Caco-2 (cell line): ENCODE measurements at regions not wholly inside any gene's neighbourhood (a gene's known extent, or its start where the extent isn't known, plus 50 kb on each side); places are given as distances from the start of the nearest gene placed in this dataset.

ENCODE experiments used
- BruUV-seq: library from RNA; stranded (reverse); fragments of 400-500 nt; replicated peaks from 2 replicates; lab custom pipeline; 2021; lab: Mats Ljungman, UMichigan
- CTCF ChIA-PET: fragments of 300-600 bp; sonication (Branson Sonifier 250); formaldehyde crosslinking; loops from one replicate; lab custom pipeline; 2022; ENCODE audit warnings: antibody characterized with exemption; lab: Charles Lee
- POLR2A ChIA-PET: fragments of 300-600 bp; sonication (Branson Sonifier 250); formaldehyde crosslinking; loops from one replicate; lab custom pipeline; 2022; ENCODE audit warnings: antibody characterized with exemption; lab: Charles Lee
- DNase-seq, 2 experiments: peaks; one replicate each; pipeline versions ENCODE4 v3.0.0 to v3.0.0-alpha.2; 2020 to 2022
- H3K27me3 ChIP-seq: replicated peaks from 2 replicates; pipeline ENCODE4 v1.6.0; 2011; ENCODE audit warnings: low read length; ENCODE audit not compliant: control insufficient read depth, insufficient read depth
- H3K36me3 ChIP-seq: 2 replicates; pipeline ENCODE4 v1.5.1; 2011; ENCODE audit warnings: low read length; ENCODE audit not compliant: control insufficient read depth, insufficient read depth
- H3K4me1 ChIP-seq: fragments of 250-450 bp; sonication (Bioruptor Pico); 2 replicates; pipeline ENCODE4 v1.5.1; 2020; ENCODE audit warnings: mild to moderate bottlenecking
- H3K4me3 ChIP-seq: 2 replicates; pipeline ENCODE4 v1.5.1; 2011; ENCODE audit warnings: low read depth, mild to moderate bottlenecking, control low read depth, low read length
- H3K9me3 ChIP-seq: fragments of 250-450 bp; sonication (Bioruptor Pico); 2 replicates; pipeline ENCODE4 v1.5.1; 2020; ENCODE audit warnings: mild to moderate bottlenecking, moderate library complexity
- H3K27ac Mint-ChIP-seq: one replicate; pipeline ENCODE4 v1.8.0; 2022; ENCODE audit warnings: mixed read lengths; ENCODE audit not compliant: unreplicated experiment
- H3K27me3 Mint-ChIP-seq: one replicate; pipeline ENCODE4 v1.8.0; 2022; ENCODE audit warnings: mixed read lengths; ENCODE audit not compliant: insufficient read depth, unreplicated experiment
- H3K36me3 Mint-ChIP-seq: one replicate; pipeline ENCODE4 v1.8.0; 2022; ENCODE audit warnings: mild to moderate bottlenecking, mixed read lengths; ENCODE audit not compliant: insufficient read depth, unreplicated experiment
- H3K4me1 Mint-ChIP-seq: one replicate; pipeline ENCODE4 v1.8.0; 2022; ENCODE audit warnings: low read depth, mixed read lengths; ENCODE audit not compliant: unreplicated experiment
- H3K4me3 Mint-ChIP-seq: one replicate; pipeline ENCODE4 v1.8.0; 2022; ENCODE audit warnings: mild to moderate bottlenecking, moderate library complexity, mixed read lengths; ENCODE audit not compliant: unreplicated experiment
- H3K9me3 Mint-ChIP-seq: one replicate; pipeline ENCODE4 v1.8.0; 2022; ENCODE audit warnings: mixed read lengths; ENCODE audit not compliant: unreplicated experiment
- intact Hi-C: fragments of 100-400 bp; cut with micrococcal nuclease; formaldehyde crosslinking; loops from one replicate; pipeline ENCODE4 v1.10.0; 2022; ENCODE audit not compliant: unreplicated experiment
- TF ChIP-seq, protein P1 (sequence below), 2 experiments: fragments of 200-600 bp in 1 of 2; IDR thresholded peaks; 1 replicate in 1 of 2; 2 replicates in 1 of 2; pipeline versions ENCODE4 v1.5.1 to v1.8.0; 2011 to 2022; ENCODE audit warnings: antibody characterized with exemption in 1 of 2, control low read depth in 1 of 2, inconsistent platforms in 1 of 2, low read depth in 1 of 2, low read length in 1 of 2, mild to moderate bottlenecking in 1 of 2, moderate library complexity in 1 of 2; ENCODE audit not compliant: insufficient read depth in 1 of 2, severe bottlenecking in 1 of 2, unreplicated experiment in 1 of 2

- Mint-ChIP-seq H3K27ac (no peak overlapping the region), H3K4me1 (no peaks in the 10 kb centered on the region), H3K4me3 (no peak overlapping the region), H3K36me3 (no peaks in the 10 kb centered on the region), H3K9me3 (no peaks in the 10 kb centered on the region), H3K27me3 (no peaks in the 10 kb centered on the region)
- CTCF ChIA-PET, result interaction anchor here (0.7 kb wide), 1 partner anchor 136 kb away, joined by 3 read pairs; no protein-coding TSS in a partner anchor
- POLR2A ChIA-PET, result no interaction called here
- H3K36me3 ChIP-seq, result no peaks in the 10 kb centered on the region
- H3K9me3 ChIP-seq, result no peaks in the 10 kb centered on the region
- no TSS peak for BruUV-seq
- H3K4me3 ChIP-seq, result no peak overlapping the region
- TF ChIP-seq, protein P1, sequence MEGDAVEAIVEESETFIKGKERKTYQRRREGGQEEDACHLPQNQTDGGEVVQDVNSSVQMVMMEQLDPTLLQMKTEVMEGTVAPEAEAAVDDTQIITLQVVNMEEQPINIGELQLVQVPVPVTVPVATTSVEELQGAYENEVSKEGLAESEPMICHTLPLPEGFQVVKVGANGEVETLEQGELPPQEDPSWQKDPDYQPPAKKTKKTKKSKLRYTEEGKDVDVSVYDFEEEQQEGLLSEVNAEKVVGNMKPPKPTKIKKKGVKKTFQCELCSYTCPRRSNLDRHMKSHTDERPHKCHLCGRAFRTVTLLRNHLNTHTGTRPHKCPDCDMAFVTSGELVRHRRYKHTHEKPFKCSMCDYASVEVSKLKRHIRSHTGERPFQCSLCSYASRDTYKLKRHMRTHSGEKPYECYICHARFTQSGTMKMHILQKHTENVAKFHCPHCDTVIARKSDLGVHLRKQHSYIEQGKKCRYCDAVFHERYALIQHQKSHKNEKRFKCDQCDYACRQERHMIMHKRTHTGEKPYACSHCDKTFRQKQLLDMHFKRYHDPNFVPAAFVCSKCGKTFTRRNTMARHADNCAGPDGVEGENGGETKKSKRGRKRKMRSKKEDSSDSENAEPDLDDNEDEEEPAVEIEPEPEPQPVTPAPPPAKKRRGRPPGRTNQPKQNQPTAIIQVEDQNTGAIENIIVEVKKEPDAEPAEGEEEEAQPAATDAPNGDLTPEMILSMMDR (IDR thresholded peaks at IDR 0.05; ENCODE audit: insufficient read depth in 1 of 2, low read depth in 1 of 2, low read length in 1 of 2, severe bottlenecking in 1 of 2, unreplicated experiment in 1 of 2), result no peak
- no peak for DNase-seq
- H3K4me1 ChIP-seq, result no peaks in the 10 kb centered on the region
- no peaks in the 10 kb centered on the region for H3K27me3 ChIP-seq
- intact Hi-C loops, result no loop called here
Measured at GRCh38 chrX:124592744-124593143, 246.4 kb downstream of the SH2D1A start.

DNA sequence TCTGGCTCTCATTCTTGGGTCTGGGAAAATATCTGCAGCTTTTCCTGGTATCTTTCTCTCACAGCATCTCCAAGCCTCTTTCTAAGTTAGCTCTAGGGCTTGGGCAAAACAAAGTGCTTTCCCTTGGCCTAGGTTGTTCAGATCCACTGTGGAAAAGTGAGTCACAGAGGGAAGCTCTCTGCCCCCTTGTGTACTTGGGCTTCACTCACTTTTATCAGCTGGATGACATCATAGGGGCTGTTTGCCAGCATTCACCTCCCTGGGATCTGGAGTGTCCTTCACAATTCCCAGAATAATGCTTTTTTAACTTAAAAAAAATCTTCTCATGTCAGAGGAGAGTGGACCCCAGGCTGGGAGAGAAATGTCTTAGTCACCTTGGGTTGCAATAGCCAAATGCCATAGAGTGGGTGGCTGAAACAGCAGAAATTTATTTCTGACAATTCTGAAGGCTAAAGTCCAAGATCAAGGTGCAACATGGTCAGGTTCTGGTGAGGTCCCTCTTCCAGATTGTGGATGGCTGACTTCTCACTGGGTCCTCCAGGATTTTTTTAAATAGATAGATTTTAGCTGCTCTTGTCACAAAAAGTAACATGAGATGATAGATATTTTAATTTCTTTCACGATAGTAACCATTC is 247.8 kb downstream of the SH2D1A start:
- H3K4me3 Mint-ChIP-seq, result no peak overlapping the region
- H3K36me3 Mint-ChIP-seq, result no peaks in the 10 kb centered on the region

DNA sequence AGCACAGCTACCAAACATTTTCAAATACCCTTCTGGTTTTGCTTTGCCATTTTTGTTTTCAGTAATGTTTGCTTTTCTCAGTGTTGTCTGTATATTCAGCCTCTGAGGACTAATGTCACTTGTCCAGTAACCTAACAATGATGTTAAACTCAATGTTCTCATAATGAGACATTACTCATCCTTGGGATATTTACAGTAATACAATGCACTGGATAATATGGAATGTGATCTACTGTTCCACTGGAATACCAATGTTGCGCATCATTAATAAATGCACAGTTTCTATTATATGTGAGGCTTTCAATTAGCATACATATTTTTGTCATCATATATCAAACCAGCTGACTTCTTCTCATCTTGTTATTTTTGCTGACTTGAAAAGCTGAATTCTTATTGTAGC is 259.1 kb downstream of the SH2D1A start:
- Mint-ChIP-seq H3K27ac (no peak overlapping the region), H3K36me3 (no peaks in the 10 kb centered on the region), H3K27me3 (peaks cover 5% of the 10 kb centered on the region), H3K9me3 (no peaks in the 10 kb centered on the region), H3K4me1 (no peaks in the 10 kb centered on the region), H3K4me3 (no peak overlapping the region)
- Histone ChIP-seq H3K36me3 (no peaks in the 10 kb centered on the region), H3K4me3 (no peak overlapping the region), H3K9me3 (no peaks in the 10 kb centered on the region), H3K4me1 (no peaks in the 10 kb centered on the region), H3K27me3 (no peaks in the 10 kb centered on the region)
- CTCF ChIA-PET, result no interaction called here
- BruUV-seq, result no TSS peak
- POLR2A ChIA-PET, result no interaction called here
- DNase-seq, result no peak
- TF ChIP-seq, protein P1 (IDR thresholded peaks at IDR 0.05; ENCODE audit: insufficient read depth in 1 of 2, low read depth in 1 of 2, low read length in 1 of 2, severe bottlenecking in 1 of 2, unreplicated experiment in 1 of 2), result no peak
- intact Hi-C loops, result no loop called here

More for the DNA sequence above, 247.8 kb downstream of the SH2D1A start:
- intact Hi-C loops, result no loop called here
- Histone ChIP-seq H3K36me3 (no peaks in the 10 kb centered on the region), H3K9me3 (no peaks in the 10 kb centered on the region), H3K4me1 (no peaks in the 10 kb centered on the region), H3K27me3 (no peaks in the 10 kb centered on the region), H3K4me3 (no peak overlapping the region)
- TF ChIP-seq, protein P1 (IDR thresholded peaks at IDR 0.05; ENCODE audit: insufficient read depth in 1 of 2, low read depth in 1 of 2, low read length in 1 of 2, severe bottlenecking in 1 of 2, unreplicated experiment in 1 of 2), result no peak
- no peak overlapping the region for H3K27ac Mint-ChIP-seq
- ChIA-PET POLR2A (no interaction called here), CTCF (no interaction called here)
- no peaks in the 10 kb centered on the region for H3K27me3 Mint-ChIP-seq
- no TSS peak for BruUV-seq
- DNase-seq, result no peak
- no peaks in the 10 kb centered on the region for H3K4me1 Mint-ChIP-seq
- no peaks in the 10 kb centered on the region for H3K9me3 Mint-ChIP-seq
